HG03097 (cell line): ENCODE measurements at regions not wholly inside any gene's neighbourhood (a gene's known extent, or its start where the extent isn't known, plus 50 kb on each side); places are given as distances from the start of the nearest gene placed in this dataset.
"Not testable (repeated sequence)": the region's sequence is repeated elsewhere in the genome, so short reads cannot be mapped to it uniquely, and the experiment has no call there.

Source experiments
- ATAC-seq: cut with Tn5 transposase; IDR thresholded peaks from one replicate; pipeline ENCODE4 v1.9.1; 2021; ENCODE audit not compliant: unreplicated experiment, low FRiP score

DNA sequence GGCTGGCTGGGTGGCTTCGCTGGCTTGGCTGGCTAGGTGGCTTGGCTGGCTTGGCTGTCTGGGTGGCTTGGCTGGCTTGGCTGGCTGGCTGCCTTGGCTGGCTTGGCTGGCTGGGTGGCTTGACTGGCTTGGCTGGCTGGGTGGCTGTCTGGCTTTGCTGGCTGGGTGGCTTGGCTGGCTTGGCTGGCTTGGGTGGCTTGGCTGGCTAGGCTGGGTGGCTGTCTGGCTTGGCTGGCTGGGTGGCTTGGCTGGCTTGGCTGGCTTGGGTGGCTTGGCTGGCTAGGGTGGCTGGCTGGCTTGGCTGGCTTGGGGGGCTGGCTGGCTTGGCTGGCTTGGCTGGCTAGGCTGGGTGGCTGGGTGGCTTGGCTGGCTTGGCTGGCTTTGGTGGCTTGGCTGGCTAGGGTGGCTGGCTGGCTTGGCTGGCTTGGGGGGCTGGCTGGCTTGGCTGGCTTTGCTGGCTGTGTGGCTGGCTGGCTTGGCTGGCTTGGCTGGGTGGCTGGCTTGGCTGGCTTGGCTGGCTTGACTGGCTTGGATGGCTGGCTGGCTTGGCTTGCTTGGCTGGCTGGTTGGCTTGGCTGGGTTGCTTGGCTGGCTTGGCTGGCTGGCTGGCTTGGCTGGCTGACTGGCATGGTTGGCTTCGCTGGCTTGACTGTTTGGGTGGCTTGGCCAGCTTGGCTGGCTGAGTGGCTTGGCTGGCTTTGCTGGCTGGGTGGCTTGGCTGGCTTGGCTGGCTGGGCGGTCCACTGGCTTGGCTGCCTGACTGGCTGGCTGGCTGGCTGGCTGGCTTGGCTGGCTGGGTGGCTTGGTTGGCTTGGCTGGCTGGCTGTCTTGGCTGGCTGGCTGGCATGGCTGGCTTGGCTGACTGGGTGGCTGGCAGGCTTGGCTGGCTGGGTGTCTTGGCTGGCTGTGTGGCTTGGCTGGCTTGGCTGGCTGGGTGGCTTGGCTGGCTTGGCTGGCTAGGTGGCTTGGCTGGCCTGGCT is 436.3 kb downstream of the GOLGA6L6 start:
- not testable (repeated sequence) for ATAC-seq

DNA sequence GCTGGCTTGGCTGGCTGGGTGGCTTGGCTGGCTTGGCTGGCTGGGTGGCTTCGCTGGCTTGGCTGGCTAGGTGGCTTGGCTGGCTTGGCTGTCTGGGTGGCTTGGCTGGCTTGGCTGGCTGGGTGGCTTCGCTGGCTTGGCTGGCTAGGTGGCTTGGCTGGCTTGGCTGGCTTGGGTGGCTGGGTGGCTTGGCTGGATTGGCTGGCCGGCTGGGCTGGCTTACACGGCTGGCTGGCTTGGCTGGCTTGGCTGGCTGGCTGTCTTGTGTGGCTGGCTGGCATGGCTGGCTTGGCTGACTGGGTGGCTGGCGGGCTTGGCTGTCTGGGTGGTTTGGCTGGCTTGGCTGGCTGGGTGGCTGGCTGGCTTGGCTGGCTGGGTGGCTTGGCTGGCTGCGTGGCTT is 437.0 kb downstream of the GOLGA6L6 start:
- ATAC-seq = not testable (repeated sequence)

DNA sequence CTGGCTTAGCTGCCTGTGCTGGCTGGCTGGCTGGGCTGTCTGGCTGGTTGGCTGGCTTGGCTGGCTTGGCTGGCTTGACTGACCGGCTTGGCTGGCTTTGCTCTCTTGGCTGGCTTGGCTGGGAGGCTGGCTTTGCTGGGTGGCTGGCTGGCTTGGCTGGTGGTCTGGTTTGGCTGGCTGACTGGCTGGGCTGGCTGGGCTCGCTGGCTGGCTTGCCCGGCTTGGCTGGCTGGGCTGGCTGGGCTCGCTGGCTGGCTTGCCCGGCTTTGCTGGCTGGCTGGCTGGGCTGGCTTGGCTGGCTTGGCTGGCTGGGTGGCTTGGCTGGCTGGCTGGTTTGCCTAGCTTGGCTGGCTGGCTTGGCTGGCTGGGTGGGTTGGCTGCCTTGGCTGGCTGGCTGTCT is 438.7 kb downstream of the GOLGA6L6 start:
- ATAC-seq = not testable (repeated sequence)

DNA sequence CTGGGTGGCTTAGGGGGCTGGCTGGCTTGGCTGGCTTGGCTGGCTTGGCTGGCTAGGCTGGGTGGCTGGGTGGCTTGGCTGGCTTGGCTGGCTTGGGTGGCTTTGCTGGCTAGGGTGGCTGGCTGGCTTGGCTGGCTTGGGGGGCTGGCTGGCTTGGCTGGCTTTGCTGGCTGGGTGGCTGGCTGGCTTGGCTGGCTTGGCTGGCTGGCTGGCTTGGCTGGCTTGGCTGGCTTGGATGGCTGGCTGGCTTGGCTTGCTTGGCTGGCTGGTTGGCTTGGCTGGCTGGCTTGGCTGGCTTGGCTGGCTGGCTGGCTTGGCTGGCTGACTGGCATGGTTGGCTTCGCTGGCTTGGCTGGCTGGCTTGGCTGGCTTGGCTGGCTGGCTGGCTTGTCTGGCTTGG is 439.4 kb downstream of the GOLGA6L6 start:
- ATAC-seq = not testable (repeated sequence)

DNA sequence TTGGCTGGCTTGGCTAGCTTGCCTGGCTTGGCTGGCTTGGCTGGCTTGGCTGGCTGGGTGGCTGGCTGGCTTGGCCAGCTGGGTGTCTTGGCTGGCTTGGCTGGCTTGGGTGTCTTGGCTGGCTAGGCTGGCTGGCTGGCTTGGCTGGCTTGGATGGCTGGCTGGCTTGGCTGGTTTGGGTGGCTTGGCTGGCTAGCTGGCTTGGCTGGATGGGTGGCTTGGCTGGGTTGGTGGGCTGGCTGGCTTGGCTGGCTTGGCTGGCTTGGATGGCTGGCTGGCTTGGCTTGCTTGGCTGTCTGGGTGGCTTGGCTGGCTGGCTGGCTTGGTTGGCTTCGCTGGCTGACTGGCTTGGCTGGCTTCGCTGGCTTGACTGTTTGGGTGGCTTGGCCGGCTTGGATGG is 440.3 kb downstream of the GOLGA6L6 start:
- not testable (repeated sequence) for ATAC-seq

DNA sequence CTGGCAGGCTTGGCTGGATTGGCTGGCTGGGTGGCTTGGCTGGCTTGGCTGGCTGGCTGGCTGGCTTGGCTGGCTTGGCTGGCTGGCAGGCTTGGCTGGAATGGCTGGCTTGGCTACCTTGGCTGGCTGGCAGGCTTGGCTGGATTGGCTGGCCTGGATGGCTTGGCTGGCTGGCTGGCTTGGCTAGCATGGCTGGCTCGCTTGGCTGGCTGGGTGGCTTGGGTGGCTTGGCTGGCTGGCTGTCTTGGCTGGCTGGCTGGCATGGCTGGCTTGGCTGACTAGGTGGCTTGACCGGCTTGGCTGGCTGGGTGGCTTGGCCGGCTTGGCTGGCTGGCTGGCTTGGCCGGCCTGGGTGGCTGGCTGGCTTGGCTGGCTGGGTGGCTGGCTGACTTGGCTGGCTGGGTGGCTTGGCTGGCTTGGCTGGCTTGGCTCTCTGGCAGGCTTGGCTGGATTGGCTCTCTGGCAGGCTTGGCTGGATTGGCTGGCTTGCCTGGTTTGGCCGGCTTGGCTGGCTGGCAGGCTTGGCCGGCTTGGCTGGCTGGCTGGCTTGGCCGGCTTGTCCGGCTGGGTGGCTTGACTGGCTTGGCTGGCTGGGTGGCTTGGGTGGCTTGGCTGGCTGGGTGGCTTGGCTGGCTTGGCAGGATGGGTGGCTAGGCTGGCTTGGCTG is 440.9 kb downstream of the GOLGA6L6 start:
- not testable (repeated sequence) for ATAC-seq

DNA sequence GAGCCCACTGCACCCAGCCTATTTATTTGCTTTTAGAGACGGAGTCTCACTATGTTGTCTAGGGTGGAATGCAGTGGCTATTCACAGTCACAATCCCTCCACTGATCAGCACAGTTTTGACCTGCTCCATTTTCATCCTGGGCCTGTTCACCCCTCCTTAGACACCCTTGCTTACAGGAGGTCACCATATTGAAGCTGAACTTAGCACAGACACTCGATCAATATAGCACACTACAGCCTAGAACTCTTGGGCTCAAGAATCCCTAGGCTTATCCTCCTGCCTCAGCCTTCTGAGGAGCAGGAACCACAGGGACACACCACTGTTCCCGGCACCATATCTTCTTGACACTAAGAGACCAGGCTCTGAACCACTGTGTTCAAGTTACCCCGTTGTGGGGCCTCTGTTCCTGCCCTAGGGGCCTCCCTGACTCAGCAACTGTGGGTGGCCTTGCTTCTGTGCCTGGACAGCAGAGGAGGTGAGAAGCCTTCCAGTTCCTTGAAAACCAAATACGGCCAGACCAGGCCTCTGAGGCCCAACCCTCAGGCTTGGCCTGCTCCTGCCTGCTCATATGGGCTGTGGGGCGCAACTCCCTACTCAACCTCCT is 445.8 kb downstream of the GOLGA6L6 start:
- ATAC-seq = not testable (repeated sequence)

DNA sequence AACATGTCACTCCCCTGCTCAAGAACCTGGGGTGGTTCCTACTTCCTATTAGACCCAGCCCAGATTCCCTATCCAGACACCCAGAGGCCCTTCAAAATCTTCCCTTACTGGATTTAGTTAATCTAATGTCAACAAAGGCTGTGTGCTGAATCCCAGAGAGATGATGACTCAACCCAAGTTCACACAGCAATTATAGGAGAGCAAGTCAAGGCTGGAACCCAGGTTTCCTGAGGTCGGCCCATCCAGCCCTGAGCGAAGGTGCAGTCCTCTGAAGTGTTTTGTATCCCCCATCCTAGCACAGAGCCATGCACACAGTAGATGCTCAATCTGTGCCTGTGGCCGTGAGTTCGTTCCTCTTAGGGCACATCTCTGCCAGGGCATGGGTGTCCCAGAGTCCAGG is 452.1 kb downstream of the GOLGA6L6 start:
- ATAC-seq = not testable (repeated sequence)

DNA sequence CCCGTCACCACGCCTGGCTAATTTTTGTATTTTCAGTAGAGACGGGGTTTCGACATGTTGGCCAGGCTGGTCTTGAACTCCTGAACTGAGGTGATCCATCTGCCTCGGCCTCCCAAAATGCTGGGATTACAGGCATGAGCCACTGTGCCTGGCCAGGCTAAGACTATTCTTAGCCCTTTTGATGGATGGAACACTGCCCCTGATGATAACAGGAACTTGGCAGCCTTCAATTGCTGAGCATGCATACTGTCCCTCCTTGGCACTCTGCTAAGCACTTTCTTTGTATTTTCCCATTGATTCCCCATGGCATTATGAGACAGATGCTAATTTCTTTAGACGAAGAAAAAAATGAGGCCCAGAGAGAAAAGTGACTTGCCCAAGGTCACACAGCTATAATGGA is 457.6 kb downstream of the GOLGA6L6 start:
- not testable (repeated sequence) for ATAC-seq

DNA sequence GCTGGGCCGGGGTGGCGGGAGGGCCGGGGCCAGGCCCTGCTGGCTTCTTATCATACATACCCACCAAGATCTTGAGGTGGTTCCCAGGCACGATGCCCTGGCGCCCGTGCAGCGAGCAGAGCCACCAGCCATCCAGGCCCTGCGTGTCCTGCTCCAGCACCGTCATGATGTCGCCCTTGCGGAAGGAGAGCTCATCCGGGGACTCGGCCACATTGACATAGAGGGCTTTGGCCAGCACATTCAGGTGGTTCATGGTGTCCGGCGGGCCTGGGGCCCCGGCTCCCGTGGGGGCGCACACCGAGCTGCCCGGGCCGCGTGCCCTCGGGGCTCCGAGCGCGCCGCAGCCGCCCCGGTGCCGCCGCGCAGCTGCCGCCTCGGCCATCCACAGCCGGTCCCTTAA is 467.5 kb downstream of the GOLGA6L6 start:
- ATAC-seq = not testable (repeated sequence)

DNA sequence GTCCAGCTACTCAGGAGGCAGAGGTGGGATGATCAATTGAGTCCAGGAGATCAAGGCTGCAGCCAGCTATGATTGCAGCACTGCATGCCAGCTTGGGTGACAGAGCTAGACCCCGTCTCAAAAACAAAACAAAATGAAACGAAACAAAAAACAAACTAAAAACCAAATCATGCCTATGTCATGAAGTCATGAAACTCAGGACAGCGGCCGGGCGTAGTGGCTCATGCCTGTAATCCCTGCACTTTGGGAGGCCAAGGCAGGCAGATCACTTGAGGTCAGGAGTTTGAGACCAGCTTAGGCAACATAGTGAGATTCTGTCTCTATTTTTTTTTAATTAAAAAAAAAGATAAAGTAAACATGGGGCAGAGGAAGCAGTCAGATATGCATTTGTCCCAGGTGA is 472.6 kb downstream of the GOLGA6L6 start:
- ATAC-seq = not testable (repeated sequence)

DNA sequence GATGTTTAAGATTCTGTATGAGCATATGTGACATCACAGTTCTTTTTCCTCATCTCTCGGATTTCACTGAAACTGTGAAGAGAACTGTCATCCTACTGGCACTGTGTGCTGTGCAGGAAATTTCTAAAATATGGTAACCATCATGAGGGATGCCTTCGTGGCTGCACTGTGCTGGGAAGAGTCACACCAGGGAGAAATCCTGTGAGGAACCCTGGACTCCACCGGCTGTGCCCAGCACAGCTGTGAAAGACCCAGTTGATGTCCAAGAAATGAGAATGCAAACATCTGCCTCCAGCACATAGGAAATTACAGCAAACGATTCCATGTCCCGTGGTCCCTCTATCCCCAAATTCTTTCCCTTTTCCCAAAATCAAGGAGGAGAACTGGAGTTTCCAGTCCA is 475.4 kb downstream of the GOLGA6L6 start:
- ATAC-seq = not testable (repeated sequence)

DNA sequence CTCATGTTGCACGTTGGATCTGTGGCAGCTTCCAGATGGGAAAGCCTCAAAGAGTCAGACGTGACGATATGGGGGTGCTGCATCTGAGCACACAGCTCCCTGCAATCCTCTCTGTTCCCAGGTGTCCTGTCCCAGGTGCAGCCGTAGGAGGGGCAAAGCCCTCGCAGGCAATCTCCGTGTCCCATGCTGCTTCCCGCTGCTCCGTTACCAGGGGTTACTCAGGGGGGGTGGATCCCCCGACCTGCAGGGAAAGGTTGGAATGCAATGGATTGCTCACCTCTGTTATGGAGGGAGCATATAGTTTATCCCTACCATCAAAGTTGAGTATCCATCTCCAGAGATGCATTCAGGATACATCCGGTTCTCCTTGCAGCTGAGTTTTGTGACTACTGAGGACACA is 476.1 kb downstream of the GOLGA6L6 start:
- not testable (repeated sequence) for ATAC-seq

DNA sequence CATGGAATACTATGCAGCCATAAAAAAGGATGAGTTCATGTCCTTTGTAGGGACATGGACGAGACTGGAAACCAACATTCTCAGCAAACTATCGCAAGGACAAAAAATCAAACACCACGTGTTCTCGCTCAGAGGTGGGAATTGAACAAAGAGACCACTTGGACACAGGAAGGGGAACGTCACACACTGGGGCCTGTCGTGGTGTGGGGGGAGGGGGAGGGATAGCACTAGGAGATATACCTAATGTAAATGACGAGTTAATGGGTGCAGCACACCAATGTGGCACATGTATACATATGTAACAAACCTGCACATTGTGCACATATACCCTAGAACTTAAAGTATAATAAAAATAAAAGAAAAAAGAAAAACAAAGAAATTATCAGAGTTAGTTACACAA is 478.4 kb downstream of the GOLGA6L6 start:
- not testable (repeated sequence) for ATAC-seq

DNA sequence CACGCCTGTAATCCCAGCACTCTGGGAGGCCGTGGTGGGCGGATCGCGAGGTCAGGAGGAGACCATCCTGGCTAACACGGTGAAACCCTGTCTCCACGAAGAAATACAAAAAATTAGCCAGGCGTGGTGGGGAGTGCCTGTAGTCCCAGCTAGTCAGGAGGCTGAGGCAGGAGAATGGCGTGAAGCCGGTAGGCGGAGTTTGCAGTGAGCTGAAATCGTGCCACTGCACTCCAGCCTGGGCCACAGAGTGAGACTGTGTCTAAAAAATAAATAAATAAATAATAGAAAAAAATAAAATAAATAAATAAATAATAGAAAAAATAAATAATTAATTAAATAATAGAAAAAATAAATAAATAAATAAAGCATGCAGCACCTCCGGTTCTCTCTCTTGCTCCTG is 480.8 kb downstream of the GOLGA6L6 start:
- not testable (repeated sequence) for ATAC-seq

DNA sequence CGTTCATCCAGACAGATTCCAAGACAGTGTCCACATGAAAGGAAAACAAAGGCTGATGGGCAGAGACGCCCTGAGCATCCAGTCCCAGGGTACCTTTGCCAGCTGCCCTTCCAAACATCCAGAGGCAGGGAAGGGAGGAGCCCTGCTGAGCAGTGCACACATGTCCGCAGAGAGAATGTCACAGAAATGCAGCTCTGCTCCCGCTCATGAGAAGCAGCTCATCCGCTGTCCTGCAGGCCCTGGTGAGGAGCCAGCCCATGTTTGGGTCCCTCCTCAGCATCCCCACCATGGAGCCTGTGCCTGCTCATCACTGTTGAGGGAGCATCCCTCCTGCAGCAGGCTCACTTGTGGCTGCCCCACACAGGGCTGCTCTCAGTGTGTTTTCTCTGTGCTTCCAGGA is 484.7 kb downstream of the GOLGA6L6 start:
- not testable (repeated sequence) for ATAC-seq

DNA sequence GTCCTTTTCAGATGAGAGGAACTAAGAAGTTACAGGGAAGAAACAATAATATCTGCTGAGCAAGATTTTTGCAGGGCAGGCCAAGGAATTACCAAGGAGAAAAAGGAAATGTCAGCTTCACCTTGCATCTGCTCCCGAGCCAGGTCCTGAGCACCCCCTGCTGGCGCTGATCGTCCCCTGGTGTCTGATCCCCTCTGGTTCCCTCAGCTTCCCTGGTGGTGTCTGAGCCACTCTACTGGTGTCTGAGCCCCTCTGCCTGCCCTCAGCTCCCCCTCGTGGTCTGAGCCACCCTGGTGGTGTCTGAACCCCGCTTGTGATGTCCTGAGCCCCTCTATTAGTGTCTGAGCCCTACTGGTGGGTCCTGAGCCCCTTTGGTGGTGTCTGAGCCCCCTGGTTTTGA is 485.7 kb downstream of the GOLGA6L6 start:
- not testable (repeated sequence) for ATAC-seq

DNA sequence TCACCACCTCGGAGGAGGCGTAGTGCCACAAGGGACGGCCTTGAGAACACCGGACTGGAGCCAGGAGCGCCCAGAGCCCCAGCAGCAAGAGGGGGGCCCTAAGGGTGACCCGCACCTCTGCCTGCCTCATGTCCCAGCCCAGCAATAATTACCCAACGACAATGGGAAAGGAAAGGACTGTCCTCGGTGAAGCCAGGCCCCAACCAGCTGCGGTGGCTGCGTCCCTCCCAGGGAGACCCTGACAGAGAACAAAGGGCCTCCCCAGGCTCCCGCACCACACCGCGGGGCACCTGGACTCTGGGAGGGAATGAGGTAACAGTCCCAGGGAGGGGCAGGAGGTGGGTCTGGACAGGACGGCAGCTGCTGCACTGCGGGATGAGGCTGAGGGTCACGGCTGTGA is 493.4 kb downstream of the GOLGA6L6 start:
- not testable (repeated sequence) for ATAC-seq

DNA sequence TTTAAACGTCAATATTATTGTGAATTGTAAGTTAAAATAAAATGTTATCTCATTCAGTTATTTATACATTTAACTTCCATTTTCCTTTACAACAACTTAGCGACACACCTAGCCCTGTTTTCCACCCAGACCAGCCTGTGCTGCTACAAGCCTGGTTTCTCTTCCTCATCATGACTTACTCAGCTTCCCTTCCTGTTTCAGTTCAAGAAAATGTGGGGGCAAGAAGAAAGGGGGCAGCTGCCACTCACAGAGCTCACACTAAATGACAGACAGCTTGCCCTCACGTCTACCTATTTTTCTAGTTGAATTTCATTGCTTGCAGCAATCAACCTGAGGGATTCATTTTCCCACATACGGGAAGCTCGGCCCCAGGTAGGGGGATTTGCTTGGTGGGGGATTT is 496.4 kb downstream of the GOLGA6L6 start:
- not testable (repeated sequence) for ATAC-seq

DNA sequence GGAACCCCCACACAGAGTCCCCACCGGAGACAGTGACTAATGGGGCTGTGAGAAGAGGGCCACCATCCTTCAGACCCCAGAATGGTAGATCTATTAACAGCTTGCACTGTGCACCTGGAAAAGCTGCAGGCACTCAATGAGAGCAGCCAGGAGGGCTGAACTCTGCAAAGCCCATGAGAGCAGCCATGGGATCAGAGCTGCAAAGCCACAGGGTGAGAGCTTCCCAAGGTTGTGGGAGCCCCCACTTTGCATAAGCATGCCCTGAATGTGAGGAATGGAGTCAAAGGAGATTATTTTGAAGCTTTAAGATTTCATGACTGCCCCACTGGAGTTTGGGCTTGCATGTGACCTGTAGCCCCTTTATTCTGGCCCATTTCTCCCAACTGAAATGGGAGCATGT is 500.9 kb downstream of the GOLGA6L6 start:
- ATAC-seq = not testable (repeated sequence)

DNA sequence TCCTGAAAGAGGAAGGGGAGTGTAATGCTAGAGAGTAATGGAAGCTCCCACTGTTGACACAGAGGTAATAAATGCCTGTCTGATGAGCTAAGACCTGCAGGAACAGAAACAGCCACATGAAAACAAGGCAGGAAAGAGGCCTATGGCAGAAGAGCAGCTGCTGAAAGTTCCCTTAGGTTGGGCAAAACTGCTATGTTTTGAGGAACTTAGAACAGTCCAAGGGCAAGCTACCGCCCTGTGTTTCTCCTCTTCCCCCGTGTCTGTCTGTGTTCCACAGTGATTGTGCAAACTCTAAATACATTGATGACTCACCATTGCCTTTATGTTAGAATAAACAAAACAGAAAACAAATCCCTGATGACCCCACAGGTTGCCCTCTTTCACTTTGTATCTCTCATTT is 516.6 kb downstream of the GOLGA6L6 start:
- not testable (repeated sequence) for ATAC-seq
